ENCODE measurements at regions not wholly inside any gene's neighbourhood (a gene's known extent, or its start where the extent isn't known, plus 50 kb on each side); places are given as distances from the start of the nearest gene placed in this dataset.

- ChIA-PET CTCF (no interaction called here), SMC1A (ENCODE audit: uncharacterized antibody, unreplicated experiment) (no interaction called here)
Observed at GRCh38 chr9:110029956-110030480, 177.9 kb downstream of the C9orf152 start.

GRCh38 chr9:110030632-110031031, 177.3 kb downstream of the C9orf152 start:
- intact Hi-C loops (cut with micrococcal nuclease; ENCODE audit: unreplicated experiment) (no loop called here), in situ Hi-C loops (cut with MboI) (no loop called here)
- no peak overlapping the region for H3K4me3 ChIP-seq
- ChIA-PET RAD21 (ENCODE audit: unreplicated experiment) (no interaction called here), CTCF (interaction anchor here (0.7 kb wide), 1 partner anchor 14 kb away, joined by 3 read pairs; no protein-coding TSS in a partner anchor), POLR2A (no interaction called here), SMC1A (ENCODE audit: uncharacterized antibody, unreplicated experiment) (no interaction called here)
- no peaks in the 10 kb centered on the region for H3K4me1 ChIP-seq (ENCODE audit: control insufficient read depth, insufficient read depth, low read length)
- no peaks in the 10 kb centered on the region for H3K36me3 ChIP-seq (ENCODE audit: control insufficient read depth in 2 of 2, insufficient read depth in 2 of 2, low read length in 1 of 2)
- no peak overlapping the region for H3K4me2 ChIP-seq (ENCODE audit: control insufficient read depth, insufficient read depth)
- H2AFZ ChIP-seq (ENCODE audit: control insufficient read depth, low read depth, low read length): no peak overlapping the region
- no peaks in the 10 kb centered on the region for H3K27me3 ChIP-seq (replicated peaks in 1 of 2; ENCODE audit: control insufficient read depth in 2 of 2, insufficient read depth in 2 of 2, low read length in 1 of 2)
- BruUV-seq (replicated peaks): no TSS peak
- TF ChIP-seq SPI1 (IDR thresholded peaks at IDR 0.05; ENCODE audit: borderline replicate concordance, insufficient read depth, low read depth, low read length) (no peak), IRF3 (IDR thresholded peaks at IDR 0.05) (no peak), BCL11A (IDR thresholded peaks at IDR 0.05; ENCODE audit: low read depth, low read length) (no peak), ZNF274 (IDR thresholded peaks at IDR 0.05; ENCODE audit: insufficient read depth, insufficient read length) (no peak), USF1 (IDR thresholded peaks at IDR 0.05; ENCODE audit: borderline replicate concordance, extremely low read length, insufficient read depth, low read depth, low read length) (no peak), IKZF1 (conservative IDR thresholded peaks at IDR 0.05) (no peak), E2F8 (IDR thresholded peaks at IDR 0.05; ENCODE audit: low read depth, partially characterized antibody) (no peak)
- H3K79me2 ChIP-seq (ENCODE audit: control insufficient read depth, insufficient read depth, low read length): no peaks in the 10 kb centered on the region
- no peak overlapping the region for H3K27ac ChIP-seq (ENCODE audit: control insufficient read depth, insufficient read depth)
- no peaks in the 10 kb centered on the region for H3K9me3 ChIP-seq (replicated peaks; ENCODE audit: control insufficient read depth, insufficient read depth, low read length)
- no peaks in the 10 kb centered on the region for H4K20me1 ChIP-seq (ENCODE audit: control insufficient read depth, insufficient read depth)
- ATAC-seq (no peak), FAIRE-seq (no peak), DNase-seq (ENCODE audit: low read depth, low spot score) (no peak)
- H3K9ac ChIP-seq (ENCODE audit: control insufficient read depth, insufficient read depth, low read length): no peak overlapping the region
- 93% methylated on average over 3 of the region's 3 CpGs for WGBS (ENCODE audit: insufficient coverage, insufficient replicate concordance, low lambda C conversion rate, missing lambda C conversion rate)

More at GRCh38 chr9:110029956-110030480, 177.9 kb downstream of the C9orf152 start:
- no peak for ATAC-seq
- H3K4me3 ChIP-seq: no peak overlapping the region
- no TSS peak for BruUV-seq (replicated peaks)
- 76% methylated on average over 4 of the region's 4 CpGs for WGBS (ENCODE audit: insufficient coverage, insufficient replicate concordance, low lambda C conversion rate, missing lambda C conversion rate)
- no peak overlapping the region for H3K27ac ChIP-seq (ENCODE audit: control insufficient read depth, insufficient read depth)
- H2AFZ ChIP-seq (ENCODE audit: control insufficient read depth, low read depth, low read length): no peak overlapping the region
- H3K79me2 ChIP-seq (ENCODE audit: control insufficient read depth, insufficient read depth, low read length): no peaks in the 10 kb centered on the region
- intact Hi-C loops (cut with micrococcal nuclease; ENCODE audit: unreplicated experiment): no loop called here
- no peak overlapping the region for H3K9ac ChIP-seq (ENCODE audit: control insufficient read depth, insufficient read depth, low read length)
- DNase-seq (ENCODE audit: low read depth, low spot score): no peak
- H3K4me1 ChIP-seq (ENCODE audit: control insufficient read depth, insufficient read depth, low read length): no peaks in the 10 kb centered on the region
- no peaks in the 10 kb centered on the region for H3K27me3 ChIP-seq (replicated peaks in 1 of 2; ENCODE audit: control insufficient read depth in 2 of 2, insufficient read depth in 2 of 2, low read length in 1 of 2)
- H3K36me3 ChIP-seq (ENCODE audit: control insufficient read depth in 2 of 2, insufficient read depth in 2 of 2, low read length in 1 of 2): no peaks in the 10 kb centered on the region
- in situ Hi-C loops (cut with MboI): no loop called here
- FAIRE-seq: no peak
- POLR2A ChIA-PET: no interaction called here
- H3K9me3 ChIP-seq (replicated peaks; ENCODE audit: control insufficient read depth, insufficient read depth, low read length): no peaks in the 10 kb centered on the region
- no peak for TF ChIP-seq TCF12 (IDR thresholded peaks at IDR 0.05; ENCODE audit: low read depth, low read length)
- no peak overlapping the region for H3K4me2 ChIP-seq (ENCODE audit: control insufficient read depth, insufficient read depth)
- no peaks in the 10 kb centered on the region for H4K20me1 ChIP-seq (ENCODE audit: control insufficient read depth, insufficient read depth)
- RAD21 ChIA-PET (ENCODE audit: unreplicated experiment): no interaction called here
